SK-N-SH treated with all-trans-retinoic acid at 6 μM for 48 hours (cell line): ENCODE measurements at regions not wholly inside any gene's neighbourhood (a gene's known extent, or its start where the extent isn't known, plus 50 kb on each side); places are given as distances from the start of the nearest gene placed in this dataset.
"Not testable (repeated sequence)": the region's sequence is repeated elsewhere in the genome, so short reads cannot be mapped to it uniquely, and the experiment has no call there.

Experiments
- GLIS3 ChIP-seq: fragments of 250-450 bp; sonication (Bioruptor Pico); IDR thresholded peaks from 2 replicates; pipeline ENCODE4 v1.5.0; 2020; ENCODE audit warnings: mild to moderate bottlenecking, moderate library complexity
- SNAI2 ChIP-seq: fragments of 250-450 bp; sonication (Bioruptor Pico); IDR thresholded peaks from 2 replicates; pipeline ENCODE4 v1.5.0; 2020; ENCODE audit warnings: mild to moderate bottlenecking, moderate library complexity
- TCF4 ChIP-seq: fragments of 250-450 bp; sonication (Bioruptor Pico); IDR thresholded peaks from 2 replicates; pipeline ENCODE4 v1.8.0; 2021; ENCODE audit warnings: mild to moderate bottlenecking, moderate library complexity, borderline replicate concordance
- TOX ChIP-seq: fragments of 250-450 bp; sonication (Bioruptor Pico); IDR thresholded peaks from 2 replicates; pipeline ENCODE4 v1.8.0; 2021; ENCODE audit warnings: mild to moderate bottlenecking, moderate library complexity, borderline replicate concordance
- ZC3H10 ChIP-seq: fragments of 250-450 bp; sonication (Bioruptor Pico); IDR thresholded peaks from 2 replicates; pipeline ENCODE4 v1.5.1; 2021; ENCODE audit warnings: mild to moderate bottlenecking, moderate library complexity
- ZNF70 ChIP-seq: fragments of 450-650 bp; formaldehyde crosslinking; IDR thresholded peaks from 2 replicates; pipeline ENCODE4 v1.5.0; 2020; ENCODE audit warnings: mild to moderate bottlenecking, moderate library complexity
- ZNF8 ChIP-seq: fragments of 450-650 bp; formaldehyde crosslinking; IDR thresholded peaks from 2 replicates; pipeline ENCODE4 v1.5.0; 2020; ENCODE audit warnings: mild to moderate bottlenecking, moderate library complexity
- TF ChIP-seq, protein P1 (sequence below): fragments of 250-450 bp; sonication (Bioruptor Pico); IDR thresholded peaks from 2 replicates; pipeline ENCODE4 v1.5.1; 2021; ENCODE audit warnings: mild to moderate bottlenecking, moderate library complexity
- TF ChIP-seq, protein P2 (sequence below): fragments of 250-450 bp; sonication (Bioruptor Pico); IDR thresholded peaks from 2 replicates; pipeline ENCODE4 v1.5.1; 2020; ENCODE audit warnings: low read depth, mild to moderate bottlenecking, moderate library complexity

DNA sequence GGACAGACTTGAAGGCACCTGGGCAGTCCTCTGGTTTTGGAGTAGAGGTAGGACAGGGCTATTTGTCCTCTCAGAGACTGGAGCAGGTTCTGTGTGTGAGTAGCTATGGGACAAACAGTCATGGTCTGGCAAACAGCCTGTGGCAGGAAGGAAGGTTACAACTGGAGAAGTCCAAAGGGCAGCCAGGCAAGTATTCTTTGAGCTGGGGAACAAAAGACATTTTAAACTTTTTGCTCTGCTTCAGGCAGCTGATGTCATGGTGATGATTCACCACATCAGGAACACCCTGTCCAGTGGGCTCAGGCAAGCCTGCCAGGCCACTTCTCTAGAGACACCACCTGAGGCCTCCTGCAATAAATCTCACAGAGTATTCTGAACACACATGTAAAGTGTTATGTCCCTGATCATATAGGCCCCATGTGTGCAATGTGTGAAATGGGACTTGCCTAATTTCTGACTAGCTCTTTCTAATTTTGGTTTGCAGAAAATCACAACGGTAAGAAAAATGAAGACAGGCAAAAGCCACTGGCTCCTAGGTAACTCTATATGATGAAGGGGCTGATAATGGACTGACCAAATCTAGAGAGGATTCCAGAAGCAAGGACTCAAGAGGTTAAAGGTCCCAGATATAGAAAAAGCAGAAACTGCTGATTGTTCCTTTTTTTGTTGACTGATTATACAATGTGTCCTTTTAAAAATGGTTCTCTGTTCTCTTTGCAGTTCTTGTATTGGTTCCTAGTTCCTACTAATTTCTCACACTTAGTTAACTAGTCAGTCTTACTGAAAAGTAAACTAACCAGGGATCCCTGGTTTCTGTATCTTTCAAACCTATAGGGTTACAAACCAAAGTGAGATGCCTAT is 58.7 kb downstream of the PPIAL4G start:
- TF ChIP-seq TCF4; TOX (CRISPR knock-in tag); ZNF8; ZNF70; SNAI2 (CRISPR knock-in tag); ZC3H10 (CRISPR knock-in tag); GLIS3: not testable (repeated sequence)
- TF ChIP-seq, protein P1, sequence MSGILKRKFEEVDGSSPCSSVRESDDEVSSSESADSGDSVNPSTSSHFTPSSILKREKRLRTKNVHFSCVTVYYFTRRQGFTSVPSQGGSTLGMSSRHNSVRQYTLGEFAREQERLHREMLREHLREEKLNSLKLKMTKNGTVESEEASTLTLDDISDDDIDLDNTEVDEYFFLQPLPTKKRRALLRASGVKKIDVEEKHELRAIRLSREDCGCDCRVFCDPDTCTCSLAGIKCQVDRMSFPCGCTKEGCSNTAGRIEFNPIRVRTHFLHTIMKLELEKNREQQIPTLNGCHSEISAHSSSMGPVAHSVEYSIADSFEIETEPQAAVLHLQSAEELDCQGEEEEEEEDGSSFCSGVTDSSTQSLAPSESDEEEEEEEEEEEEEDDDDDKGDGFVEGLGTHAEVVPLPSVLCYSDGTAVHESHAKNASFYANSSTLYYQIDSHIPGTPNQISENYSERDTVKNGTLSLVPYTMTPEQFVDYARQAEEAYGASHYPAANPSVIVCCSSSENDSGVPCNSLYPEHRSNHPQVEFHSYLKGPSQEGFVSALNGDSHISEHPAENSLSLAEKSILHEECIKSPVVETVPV (CRISPR knock-in tag) = not testable (repeated sequence)
- TF ChIP-seq, protein P2, sequence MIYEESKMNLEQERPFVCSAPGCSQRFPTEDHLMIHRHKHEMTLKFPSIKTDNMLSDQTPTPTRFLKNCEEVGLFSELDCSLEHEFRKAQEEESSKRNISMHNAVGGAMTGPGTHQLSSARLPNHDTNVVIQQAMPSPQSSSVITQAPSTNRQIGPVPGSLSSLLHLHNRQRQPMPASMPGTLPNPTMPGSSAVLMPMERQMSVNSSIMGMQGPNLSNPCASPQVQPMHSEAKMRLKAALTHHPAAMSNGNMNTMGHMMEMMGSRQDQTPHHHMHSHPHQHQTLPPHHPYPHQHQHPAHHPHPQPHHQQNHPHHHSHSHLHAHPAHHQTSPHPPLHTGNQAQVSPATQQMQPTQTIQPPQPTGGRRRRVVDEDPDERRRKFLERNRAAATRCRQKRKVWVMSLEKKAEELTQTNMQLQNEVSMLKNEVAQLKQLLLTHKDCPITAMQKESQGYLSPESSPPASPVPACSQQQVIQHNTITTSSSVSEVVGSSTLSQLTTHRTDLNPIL (CRISPR knock-in tag) = not testable (repeated sequence)
